ENCODE measurements at regions not wholly inside any gene's neighbourhood (a gene's known extent, or its start where the extent isn't known, plus 50 kb on each side); places are given as distances from the start of the nearest gene placed in this dataset.

DNA sequence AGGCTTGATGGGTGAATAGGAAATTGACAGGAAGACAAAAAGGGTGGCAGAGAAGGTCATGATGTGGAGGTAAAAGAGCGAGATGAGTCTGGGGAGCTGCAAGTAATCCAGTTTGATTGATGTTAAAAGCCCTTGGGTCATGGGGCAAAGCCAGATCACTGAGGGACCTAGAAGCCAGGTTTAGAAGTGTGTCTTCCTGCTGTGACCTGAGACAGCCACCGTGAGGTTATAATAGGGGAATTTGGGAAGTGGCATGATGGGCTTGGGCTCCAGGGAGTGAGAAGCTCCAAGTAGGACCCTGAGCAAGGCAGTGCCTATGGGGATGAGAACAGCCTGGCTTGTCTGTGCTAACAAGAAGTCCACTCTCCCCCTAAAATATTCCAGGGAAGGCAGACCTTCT, 298.5 kb downstream of the RPLP1 start:
- TF ChIP-seq POLR2A (IDR thresholded peaks at IDR 0.05; ENCODE audit: low read depth, low read length), result no peak
- no peak for TF ChIP-seq POLR2AphosphoS5 (IDR thresholded peaks at IDR 0.05; ENCODE audit: low read depth, low read length)
- no peak for TF ChIP-seq POU2F2 (IDR thresholded peaks at IDR 0.05; ENCODE audit: low read depth, low read length)
- no peak for TF ChIP-seq SPI1 (IDR thresholded peaks at IDR 0.05; ENCODE audit: low read depth, low read length)
- TF ChIP-seq TAF1 (IDR thresholded peaks at IDR 0.05; ENCODE audit: low read depth, low read length), result no peak
- no peak for TF ChIP-seq PAX5 (IDR thresholded peaks at IDR 0.05; ENCODE audit: insufficient read depth, low read length, severe bottlenecking)
